ENCODE measurements at regions not wholly inside any gene's neighbourhood (a gene's known extent, or its start where the extent isn't known, plus 50 kb on each side); places are given as distances from the start of the nearest gene placed in this dataset.
"Not testable (repeated sequence)": the region's sequence is repeated elsewhere in the genome, so short reads cannot be mapped to it uniquely, and the experiment has no call there.

DNA sequence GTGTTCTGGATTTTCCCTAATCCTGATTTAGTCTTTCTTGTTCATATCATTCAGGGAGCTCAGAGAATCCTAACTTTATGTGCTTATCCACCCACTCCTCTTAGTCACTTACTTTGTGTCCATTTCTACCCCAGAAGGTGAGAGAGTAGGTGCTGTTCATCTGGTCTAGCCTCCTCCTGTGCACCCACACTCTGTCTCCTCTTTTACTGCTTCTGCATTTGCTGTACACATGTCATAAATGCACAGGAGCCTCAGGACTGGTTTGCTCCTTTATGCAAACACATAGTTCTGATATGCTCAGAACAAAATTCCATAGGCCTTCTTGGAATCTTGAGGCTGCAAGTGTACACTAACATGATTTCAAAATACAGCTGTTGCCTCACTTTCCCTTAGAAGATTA, 1014.7 kb downstream of the PRIM2 start:
- not testable (repeated sequence) for H3K4me1 ChIP-seq (ENCODE audit: control insufficient read depth in 5 of 5, insufficient read depth in 5 of 5, low read length in 5 of 5); H3K9ac ChIP-seq (ENCODE audit: insufficient read depth in 1 of 2, low read length in 2 of 2); ATAC-seq (ENCODE audit: insufficient read depth, low FRiP score); H3K36me3 ChIP-seq (ENCODE audit: control insufficient read depth in 4 of 4, insufficient read depth in 4 of 4, low read length in 4 of 4); H3K27me3 ChIP-seq (ENCODE audit: control insufficient read depth in 3 of 3, insufficient read depth in 3 of 3, low read length in 2 of 3); DNase-seq; H3K9me3 ChIP-seq (ENCODE audit: control insufficient read depth in 4 of 4, insufficient read depth in 3 of 4, low read length in 3 of 4); H3K27ac ChIP-seq (ENCODE audit: low read depth in 1 of 2, low read length in 1 of 2); H3K4me3 ChIP-seq

- DNase-seq, result not testable (repeated sequence)
Observed at GRCh38 chr6:58342287-58342686, 1024.9 kb downstream of the PRIM2 start.

GRCh38 chr6:58347534-58347933, 1030.1 kb downstream of the PRIM2 start:
- WGBS, 2 donors, result 88 to 89% methylated on average over 2 of the region's 2 CpGs
- not testable (repeated sequence) for H3K9ac ChIP-seq (ENCODE audit: insufficient read depth in 1 of 2, low read length in 2 of 2); DNase-seq; H3K27ac ChIP-seq (ENCODE audit: low read depth in 1 of 2, low read length in 1 of 2); H3K4me3 ChIP-seq; H3K4me1 ChIP-seq (ENCODE audit: control insufficient read depth in 5 of 5, insufficient read depth in 5 of 5, low read length in 5 of 5); H3K9me3 ChIP-seq (ENCODE audit: control insufficient read depth in 4 of 4, insufficient read depth in 3 of 4, low read length in 3 of 4); ATAC-seq (ENCODE audit: insufficient read depth, low FRiP score); H3K27me3 ChIP-seq (ENCODE audit: control insufficient read depth in 3 of 3, insufficient read depth in 3 of 3, low read length in 2 of 3); H3K36me3 ChIP-seq (ENCODE audit: control insufficient read depth in 4 of 4, insufficient read depth in 4 of 4, low read length in 4 of 4)

More at GRCh38 chr6:58342287-58342686, 1024.9 kb downstream of the PRIM2 start:
- not testable (repeated sequence) for H3K27ac ChIP-seq (ENCODE audit: low read depth in 1 of 2, low read length in 1 of 2); H3K4me3 ChIP-seq; ATAC-seq (ENCODE audit: insufficient read depth, low FRiP score); H3K9ac ChIP-seq (ENCODE audit: insufficient read depth in 1 of 2, low read length in 2 of 2); H3K4me1 ChIP-seq (ENCODE audit: control insufficient read depth in 5 of 5, insufficient read depth in 5 of 5, low read length in 5 of 5); H3K9me3 ChIP-seq (ENCODE audit: control insufficient read depth in 4 of 4, insufficient read depth in 3 of 4, low read length in 3 of 4); H3K27me3 ChIP-seq (ENCODE audit: control insufficient read depth in 3 of 3, insufficient read depth in 3 of 3, low read length in 2 of 3); H3K36me3 ChIP-seq (ENCODE audit: control insufficient read depth in 4 of 4, insufficient read depth in 4 of 4, low read length in 4 of 4)
- 88% methylated on average over 5 of the region's 5 CpGs for WGBS, 2 donors

DNA sequence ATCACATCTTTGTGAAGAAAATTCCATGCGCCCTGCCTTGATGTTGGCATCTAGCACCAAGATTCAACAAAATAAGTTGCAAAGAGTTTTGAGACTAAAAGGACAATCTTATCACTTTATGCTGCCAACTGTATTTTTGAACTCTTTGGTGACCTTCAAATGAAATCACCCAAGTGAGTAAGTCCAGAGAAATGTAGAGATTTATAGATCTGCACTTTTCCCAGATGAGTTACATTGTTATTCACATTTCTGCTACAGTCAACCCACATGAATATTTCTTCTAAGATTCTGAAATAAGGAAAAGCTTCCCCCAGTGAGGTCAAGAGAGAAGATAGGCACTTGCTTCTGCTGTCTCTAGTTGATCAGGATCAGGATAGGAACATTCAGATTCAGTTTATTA, 1034.2 kb downstream of the PRIM2 start:
- not testable (repeated sequence) for DNase-seq; H3K9ac ChIP-seq (ENCODE audit: insufficient read depth in 1 of 2, low read length in 2 of 2); H3K27ac ChIP-seq (ENCODE audit: low read depth in 1 of 2, low read length in 1 of 2); H3K36me3 ChIP-seq (ENCODE audit: control insufficient read depth in 4 of 4, insufficient read depth in 4 of 4, low read length in 4 of 4); H3K27me3 ChIP-seq (ENCODE audit: control insufficient read depth in 3 of 3, insufficient read depth in 3 of 3, low read length in 2 of 3); H3K9me3 ChIP-seq (ENCODE audit: control insufficient read depth in 4 of 4, insufficient read depth in 3 of 4, low read length in 3 of 4); H3K4me1 ChIP-seq (ENCODE audit: control insufficient read depth in 5 of 5, insufficient read depth in 5 of 5, low read length in 5 of 5); ATAC-seq (ENCODE audit: insufficient read depth, low FRiP score); H3K4me3 ChIP-seq
- 86 to 90% methylated on average over 1 of the region's 1 CpG for WGBS, 2 donors

DNA sequence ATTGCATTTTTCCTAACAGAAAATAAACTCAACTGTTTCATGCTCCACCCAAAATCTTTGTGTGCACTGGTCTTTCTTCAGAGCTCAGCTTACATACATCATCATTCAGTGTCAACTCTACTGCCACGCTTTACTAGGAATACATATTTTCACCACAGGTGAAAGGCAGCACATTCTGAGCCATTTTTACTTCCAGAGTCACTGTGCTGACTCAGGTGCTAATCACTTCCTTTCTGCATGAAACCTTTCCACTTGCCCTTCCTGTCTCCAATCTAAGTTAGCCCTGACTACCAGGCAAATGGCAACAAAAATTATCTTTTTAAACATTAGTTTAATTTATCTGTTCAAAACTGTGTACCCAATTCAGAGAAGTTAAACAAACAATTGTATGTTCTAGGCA, 1041.0 kb downstream of the PRIM2 start:
- not testable (repeated sequence) for H3K9ac ChIP-seq (ENCODE audit: insufficient read depth in 1 of 2, low read length in 2 of 2); DNase-seq; H3K36me3 ChIP-seq (ENCODE audit: control insufficient read depth in 4 of 4, insufficient read depth in 4 of 4, low read length in 4 of 4); H3K4me3 ChIP-seq; H3K27me3 ChIP-seq (ENCODE audit: control insufficient read depth in 3 of 3, insufficient read depth in 3 of 3, low read length in 2 of 3); H3K4me1 ChIP-seq (ENCODE audit: control insufficient read depth in 5 of 5, insufficient read depth in 5 of 5, low read length in 5 of 5); ATAC-seq (ENCODE audit: insufficient read depth, low FRiP score); H3K9me3 ChIP-seq (ENCODE audit: control insufficient read depth in 4 of 4, insufficient read depth in 3 of 4, low read length in 3 of 4); H3K27ac ChIP-seq (ENCODE audit: low read depth in 1 of 2, low read length in 1 of 2)
- WGBS, 2 donors, result 56 to 67% methylated on average over 1 of the region's 1 CpG

DNA sequence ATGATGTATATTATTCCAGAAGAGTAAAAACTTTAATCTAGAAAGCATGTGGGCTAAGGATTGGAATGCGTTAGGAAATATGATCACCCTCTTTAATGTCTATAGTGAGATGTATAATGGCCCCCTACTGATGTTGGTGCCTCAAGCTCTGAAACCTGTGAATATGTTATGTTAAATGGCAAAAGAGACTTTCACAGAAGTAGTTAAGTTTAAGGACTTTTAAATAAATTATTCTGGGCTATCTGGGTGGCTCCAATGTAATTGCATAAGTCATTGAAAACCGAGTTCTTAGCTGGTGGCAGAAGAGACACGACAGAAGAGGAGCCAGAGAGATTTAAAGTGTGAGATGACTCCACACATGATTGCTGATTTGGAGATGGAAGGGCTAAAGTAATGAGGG, 1048.4 kb downstream of the PRIM2 start:
- H3K9me3 ChIP-seq (ENCODE audit: control insufficient read depth in 4 of 4, insufficient read depth in 3 of 4, low read length in 3 of 4); ATAC-seq (ENCODE audit: insufficient read depth, low FRiP score); H3K9ac ChIP-seq (ENCODE audit: insufficient read depth in 1 of 2, low read length in 2 of 2); H3K27me3 ChIP-seq (ENCODE audit: control insufficient read depth in 3 of 3, insufficient read depth in 3 of 3, low read length in 2 of 3); H3K27ac ChIP-seq (ENCODE audit: low read depth in 1 of 2, low read length in 1 of 2); H3K4me3 ChIP-seq; DNase-seq; H3K36me3 ChIP-seq (ENCODE audit: control insufficient read depth in 4 of 4, insufficient read depth in 4 of 4, low read length in 4 of 4); H3K4me1 ChIP-seq (ENCODE audit: control insufficient read depth in 5 of 5, insufficient read depth in 5 of 5, low read length in 5 of 5): not testable (repeated sequence)
- WGBS, 2 donors, result 62 to 72% methylated on average over 3 of the region's 3 CpGs

- H3K4me1 ChIP-seq (ENCODE audit: control insufficient read depth in 5 of 5, insufficient read depth in 5 of 5, low read length in 5 of 5); H3K27ac ChIP-seq (ENCODE audit: low read depth in 1 of 2, low read length in 1 of 2); ATAC-seq (ENCODE audit: insufficient read depth, low FRiP score); H3K4me3 ChIP-seq; H3K9ac ChIP-seq (ENCODE audit: insufficient read depth in 1 of 2, low read length in 2 of 2); DNase-seq; H3K27me3 ChIP-seq (ENCODE audit: control insufficient read depth in 3 of 3, insufficient read depth in 3 of 3, low read length in 2 of 3); H3K36me3 ChIP-seq (ENCODE audit: control insufficient read depth in 4 of 4, insufficient read depth in 4 of 4, low read length in 4 of 4): not testable (repeated sequence)
- 65 to 66% methylated on average over 2 of the region's 2 CpGs for WGBS, 2 donors
- H3K9me3 ChIP-seq (ENCODE audit: control insufficient read depth in 4 of 4, insufficient read depth in 3 of 4, low read length in 3 of 4), result peaks cover 0 to 16% (median 10%) of the 10 kb centered on the region in 4 donors
Observed at GRCh38 chr6:58406659-58407058, 1089.2 kb downstream of the PRIM2 start.
